HG03108 (cell line): ENCODE measurements at regions not wholly inside any gene's neighbourhood (a gene's known extent, or its start where the extent isn't known, plus 50 kb on each side); places are given as distances from the start of the nearest gene placed in this dataset.
"Not testable (repeated sequence)": the region's sequence is repeated elsewhere in the genome, so short reads cannot be mapped to it uniquely, and the experiment has no call there.

Experiments used
- ATAC-seq: cut with Tn5 transposase; IDR thresholded peaks from one replicate; pipeline ENCODE4 v1.9.1; 2021; ENCODE audit warnings: moderate library complexity; ENCODE audit not compliant: unreplicated experiment

GRCh38 chr13:88958821-88959220 is 1287.7 kb downstream of the SLITRK5 start:
- no peak for ATAC-seq

GRCh38 chr13:88976466-88976865 is 1305.3 kb downstream of the SLITRK5 start:
- no peak for ATAC-seq

GRCh38 chr13:88978607-88979006 is 1307.4 kb downstream of the SLITRK5 start:
- ATAC-seq, result no peak

GRCh38 chr13:88979465-88980175 is 1308.4 kb downstream of the SLITRK5 start:
- no peak for ATAC-seq

- no peak for ATAC-seq
These were observed 1332.5 kb downstream of the SLITRK5 start for GRCh38 chr13:89003656-89004055.

- no peak for ATAC-seq
These were observed 1340.4 kb downstream of the SLITRK5 start for GRCh38 chr13:89011615-89012014.

- ATAC-seq, result no peak
These were observed 1356.6 kb downstream of the SLITRK5 start for GRCh38 chr13:89027694-89028306.

GRCh38 chr13:89029062-89029461 is 1357.9 kb downstream of the SLITRK5 start:
- ATAC-seq, result no peak

GRCh38 chr13:89034015-89034414 is 1362.8 kb downstream of the SLITRK5 start:
- ATAC-seq, result no peak

- ATAC-seq, result no peak
These were observed 1381.5 kb downstream of the SLITRK5 start for GRCh38 chr13:89052699-89053098.

GRCh38 chr13:89053418-89053817 is 1382.2 kb downstream of the SLITRK5 start:
- ATAC-seq, result no peak

GRCh38 chr13:89057274-89057673 is 1386.1 kb downstream of the SLITRK5 start:
- no peak for ATAC-seq

- no peak for ATAC-seq
These were observed 1386.7 kb downstream of the SLITRK5 start for GRCh38 chr13:89057862-89058261.

- ATAC-seq, result no peak
These were observed 1390.7 kb downstream of the SLITRK5 start for GRCh38 chr13:89061821-89062220.

GRCh38 chr13:89066868-89067466 is 1395.8 kb downstream of the SLITRK5 start:
- no peak for ATAC-seq

GRCh38 chr13:89072979-89073378 is 1401.8 kb downstream of the SLITRK5 start:
- ATAC-seq, result no peak

- ATAC-seq, result no peak
These were observed 1405.5 kb downstream of the SLITRK5 start for GRCh38 chr13:89076622-89077021.

GRCh38 chr13:89082623-89083022 is 1411.5 kb downstream of the SLITRK5 start:
- ATAC-seq, result no peak

- not testable (repeated sequence) for ATAC-seq
These were observed 1416.9 kb downstream of the SLITRK5 start for GRCh38 chr13:89088107-89088506.

- no peak for ATAC-seq
These were observed 1426.8 kb downstream of the SLITRK5 start for GRCh38 chr13:89097994-89098393.

- no peak for ATAC-seq
These were observed 1442.6 kb downstream of the SLITRK5 start for GRCh38 chr13:89113744-89114143.

GRCh38 chr13:89115307-89115706 is 1444.1 kb downstream of the SLITRK5 start:
- no peak for ATAC-seq
